ENCODE measurements at regions not wholly inside any gene's neighbourhood (a gene's known extent, or its start where the extent isn't known, plus 50 kb on each side); places are given as distances from the start of the nearest gene placed in this dataset.
"Not testable (repeated sequence)": the region's sequence is repeated elsewhere in the genome, so short reads cannot be mapped to it uniquely, and the experiment has no call there.

DNA sequence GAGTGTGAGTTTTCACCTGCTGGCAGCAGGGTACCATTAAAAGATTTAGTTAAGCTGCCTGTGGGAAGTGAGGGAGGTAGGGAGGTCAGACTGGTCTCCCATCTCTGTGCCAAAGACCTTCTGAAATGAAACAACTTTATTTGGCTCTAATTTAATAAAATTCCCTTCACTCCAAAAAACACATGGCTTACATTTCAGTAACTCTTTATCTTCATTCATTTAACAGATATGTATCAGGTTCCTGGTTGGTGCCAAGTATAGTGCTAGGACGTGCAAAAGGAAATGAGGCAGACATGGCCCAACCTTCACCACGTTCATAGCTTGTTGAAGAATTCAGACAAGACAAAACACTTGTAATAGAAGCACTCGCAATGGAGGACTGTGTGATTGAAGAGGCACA, 282.3 kb downstream of the SEC16B start:
- no peak for DNase-seq (ENCODE audit: low read depth)
- TF ChIP-seq, protein P1, sequence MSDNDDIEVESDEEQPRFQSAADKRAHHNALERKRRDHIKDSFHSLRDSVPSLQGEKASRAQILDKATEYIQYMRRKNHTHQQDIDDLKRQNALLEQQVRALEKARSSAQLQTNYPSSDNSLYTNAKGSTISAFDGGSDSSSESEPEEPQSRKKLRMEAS (IDR thresholded peaks at IDR 0.05; ENCODE audit: low read depth, low read length), result no peak
- TF ChIP-seq MYC (IDR thresholded peaks at IDR 0.05; ENCODE audit: low read depth, low read length), result no peak
- TF ChIP-seq, protein P2, sequence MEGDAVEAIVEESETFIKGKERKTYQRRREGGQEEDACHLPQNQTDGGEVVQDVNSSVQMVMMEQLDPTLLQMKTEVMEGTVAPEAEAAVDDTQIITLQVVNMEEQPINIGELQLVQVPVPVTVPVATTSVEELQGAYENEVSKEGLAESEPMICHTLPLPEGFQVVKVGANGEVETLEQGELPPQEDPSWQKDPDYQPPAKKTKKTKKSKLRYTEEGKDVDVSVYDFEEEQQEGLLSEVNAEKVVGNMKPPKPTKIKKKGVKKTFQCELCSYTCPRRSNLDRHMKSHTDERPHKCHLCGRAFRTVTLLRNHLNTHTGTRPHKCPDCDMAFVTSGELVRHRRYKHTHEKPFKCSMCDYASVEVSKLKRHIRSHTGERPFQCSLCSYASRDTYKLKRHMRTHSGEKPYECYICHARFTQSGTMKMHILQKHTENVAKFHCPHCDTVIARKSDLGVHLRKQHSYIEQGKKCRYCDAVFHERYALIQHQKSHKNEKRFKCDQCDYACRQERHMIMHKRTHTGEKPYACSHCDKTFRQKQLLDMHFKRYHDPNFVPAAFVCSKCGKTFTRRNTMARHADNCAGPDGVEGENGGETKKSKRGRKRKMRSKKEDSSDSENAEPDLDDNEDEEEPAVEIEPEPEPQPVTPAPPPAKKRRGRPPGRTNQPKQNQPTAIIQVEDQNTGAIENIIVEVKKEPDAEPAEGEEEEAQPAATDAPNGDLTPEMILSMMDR (IDR thresholded peaks at IDR 0.05; ENCODE audit: low read depth, low read length), result no peak
- no peak overlapping the region for H3K4me3 ChIP-seq (ENCODE audit: low read depth, low read length)

DNA sequence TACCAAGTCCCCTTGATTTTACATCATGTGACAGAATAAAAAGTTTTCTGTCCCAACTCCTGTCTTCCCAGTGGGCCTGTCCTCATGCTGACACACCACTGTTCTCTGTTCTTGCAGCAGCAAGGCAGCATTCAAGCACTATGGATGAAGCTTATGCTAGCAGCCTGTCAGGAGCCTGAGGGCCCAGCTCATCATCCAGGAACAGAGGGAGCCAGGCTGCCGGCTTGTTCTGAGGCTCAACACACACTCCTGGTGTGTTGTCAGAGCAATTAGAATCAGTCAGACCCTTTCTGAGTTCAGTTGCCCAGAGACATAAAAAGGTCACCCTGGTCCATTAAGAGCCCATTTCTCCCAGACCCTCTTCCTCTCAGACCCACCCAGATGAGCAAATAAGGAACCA, 282.9 kb downstream of the SEC16B start:
- H3K4me3 ChIP-seq (ENCODE audit: low read depth, low read length), result no peak overlapping the region
- TF ChIP-seq POLR2A (IDR thresholded peaks at IDR 0.05; ENCODE audit: extremely low read depth, insufficient read length) (no peak), MYC (IDR thresholded peaks at IDR 0.05; ENCODE audit: low read depth, low read length) (no peak)
- TF ChIP-seq, protein P1 (IDR thresholded peaks at IDR 0.05; ENCODE audit: low read depth, low read length), result no peak
- TF ChIP-seq, protein P2 (IDR thresholded peaks at IDR 0.05; ENCODE audit: low read depth, low read length), result no peak
- DNase-seq (ENCODE audit: low read depth), result no peak

DNA sequence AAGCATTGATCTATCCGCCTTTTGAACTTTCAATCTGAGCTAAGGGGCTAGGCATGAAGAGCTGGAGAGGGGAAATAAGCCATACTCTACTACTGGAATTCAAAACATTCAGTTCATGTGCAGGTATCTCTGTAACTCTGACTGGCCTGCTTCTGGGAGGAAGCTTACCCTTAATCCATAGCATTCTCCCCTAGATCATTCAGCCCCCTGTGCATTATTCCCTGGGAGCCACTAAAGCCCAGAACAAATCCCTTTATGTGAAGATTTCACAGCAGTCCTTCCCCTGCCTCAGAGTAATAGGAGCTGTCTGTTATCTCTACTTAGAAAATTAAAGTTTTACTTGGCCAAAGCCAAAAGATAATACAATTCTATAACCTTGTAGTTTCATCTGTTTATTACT, 300.7 kb downstream of the SEC16B start:
- TF ChIP-seq, protein P2 (IDR thresholded peaks at IDR 0.05; ENCODE audit: low read depth, low read length), result no peak
- TF ChIP-seq, protein P1 (IDR thresholded peaks at IDR 0.05; ENCODE audit: low read depth, low read length), result no peak
- TF ChIP-seq POLR2A (IDR thresholded peaks at IDR 0.05; ENCODE audit: extremely low read depth, insufficient read length), result no peak
- no peak overlapping the region for H3K4me3 ChIP-seq (ENCODE audit: low read depth, low read length)
- no peak for DNase-seq (ENCODE audit: low read depth)

DNA sequence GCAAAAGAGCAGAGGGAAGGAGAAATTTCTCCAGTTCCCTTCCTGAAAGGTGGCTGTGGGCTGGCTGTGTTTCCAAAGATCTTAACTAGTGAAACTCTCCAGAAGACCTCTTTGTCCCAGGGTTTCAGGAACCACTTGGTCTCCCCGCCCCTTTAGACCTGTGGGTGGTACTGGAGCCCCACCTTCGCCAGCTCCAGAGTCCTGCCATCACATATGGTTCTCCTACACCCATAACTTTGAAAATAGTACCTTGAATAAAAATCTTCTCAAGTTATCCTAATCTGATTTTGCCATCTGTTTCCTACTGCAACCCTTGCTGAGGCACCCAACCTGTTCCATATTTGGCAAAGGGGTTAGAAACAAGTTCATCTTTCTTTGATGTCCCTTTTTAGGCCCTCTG, 303.9 kb downstream of the SEC16B start:
- H3K4me3 ChIP-seq (ENCODE audit: low read depth, low read length), result no peak overlapping the region
- DNase-seq (ENCODE audit: low read depth), result no peak

DNA sequence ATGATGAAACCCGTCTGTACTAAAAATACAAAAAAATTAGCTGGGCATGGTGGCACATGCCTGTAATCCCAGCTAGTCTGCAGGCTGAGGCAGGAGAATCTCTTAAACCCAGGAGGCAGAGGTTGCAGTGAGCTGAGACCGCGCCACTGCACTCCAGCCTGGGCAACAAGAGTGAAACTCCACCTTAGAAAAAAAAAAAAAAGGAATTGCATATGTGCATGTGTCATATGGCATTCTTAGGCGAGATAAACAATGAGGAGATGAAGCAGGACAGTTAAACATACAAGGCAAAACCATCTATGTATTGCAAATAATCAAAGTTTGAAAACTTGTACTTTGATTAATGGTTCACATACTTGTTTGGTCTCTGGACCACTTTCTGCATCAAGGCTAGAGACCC, 305.1 kb downstream of the SEC16B start:
- DNase-seq (ENCODE audit: low read depth), result not testable (repeated sequence)

More for the DNA sequence above, 303.9 kb downstream of the SEC16B start:
- TF ChIP-seq, protein P2 (IDR thresholded peaks at IDR 0.05; ENCODE audit: low read depth, low read length), result no peak
- TF ChIP-seq, protein P1 (IDR thresholded peaks at IDR 0.05; ENCODE audit: low read depth, low read length), result no peak
- no peak for TF ChIP-seq MYC (IDR thresholded peaks at IDR 0.05; ENCODE audit: low read depth, low read length)
- TF ChIP-seq POLR2A (IDR thresholded peaks at IDR 0.05; ENCODE audit: extremely low read depth, insufficient read length), result no peak

DNA sequence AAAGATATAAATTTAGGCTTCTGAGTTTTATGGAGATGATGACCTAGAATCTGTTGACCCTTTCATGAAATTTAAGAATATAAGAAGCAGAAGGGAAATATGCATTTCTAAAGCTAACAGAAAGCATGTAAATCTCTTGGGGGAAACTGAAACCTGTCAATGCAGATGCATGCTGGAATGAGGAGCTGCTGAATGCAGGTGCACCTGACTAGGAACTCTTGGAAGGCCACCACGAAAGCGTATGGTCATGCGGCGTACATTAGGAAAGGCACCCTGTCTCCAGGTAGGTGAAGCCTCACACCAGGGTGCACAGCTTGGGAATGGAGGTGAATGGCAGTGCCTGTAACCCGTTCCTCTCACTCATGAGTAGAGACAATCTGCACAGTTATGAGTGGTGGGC, 309.7 kb downstream of the SEC16B start:
- DNase-seq (ENCODE audit: low read depth), result no peak
- TF ChIP-seq MYC (IDR thresholded peaks at IDR 0.05; ENCODE audit: low read depth, low read length) (no peak), POLR2A (IDR thresholded peaks at IDR 0.05; ENCODE audit: extremely low read depth, insufficient read length) (no peak)
- TF ChIP-seq, protein P2 (IDR thresholded peaks at IDR 0.05; ENCODE audit: low read depth, low read length), result no peak
- H3K4me3 ChIP-seq (ENCODE audit: low read depth, low read length), result no peak overlapping the region

More for the DNA sequence above, 305.1 kb downstream of the SEC16B start:
- H3K4me3 ChIP-seq (ENCODE audit: low read depth, low read length), result not testable (repeated sequence)
